Transverse colon (tissue), 3 donors: ENCODE measurements at regions not wholly inside any gene's neighbourhood (a gene's known extent, or its start where the extent isn't known, plus 50 kb on each side); places are given as distances from the start of the nearest gene placed in this dataset.
"Not testable (repeated sequence)": the region's sequence is repeated elsewhere in the genome, so short reads cannot be mapped to it uniquely, and the experiment has no call there.

Experiments
- EP300 ChIP-seq: sonication (generic); formaldehyde crosslinking; IDR thresholded peaks from one replicate; pipeline ENCODE4 v1.6.1; 2017; ENCODE audit warnings: antibody characterized with exemption, low read depth
- TF ChIP-seq, protein P1 (sequence below), 5 experiments: fragments of 200-600 bp in 3 of 5; fragments of 450-650 bp in 2 of 5; sonication (generic) in 3 of 5; IDR thresholded peaks; 1 replicate in 2 of 5; 2 replicates in 3 of 5; pipeline ENCODE4 v1.5.1; 2016 to 2017; ENCODE audit warnings: antibody characterized with exemption in 5 of 5, inconsistent platforms in 3 of 5, mild to moderate bottlenecking in 2 of 5, moderate library complexity in 1 of 5

DNA sequence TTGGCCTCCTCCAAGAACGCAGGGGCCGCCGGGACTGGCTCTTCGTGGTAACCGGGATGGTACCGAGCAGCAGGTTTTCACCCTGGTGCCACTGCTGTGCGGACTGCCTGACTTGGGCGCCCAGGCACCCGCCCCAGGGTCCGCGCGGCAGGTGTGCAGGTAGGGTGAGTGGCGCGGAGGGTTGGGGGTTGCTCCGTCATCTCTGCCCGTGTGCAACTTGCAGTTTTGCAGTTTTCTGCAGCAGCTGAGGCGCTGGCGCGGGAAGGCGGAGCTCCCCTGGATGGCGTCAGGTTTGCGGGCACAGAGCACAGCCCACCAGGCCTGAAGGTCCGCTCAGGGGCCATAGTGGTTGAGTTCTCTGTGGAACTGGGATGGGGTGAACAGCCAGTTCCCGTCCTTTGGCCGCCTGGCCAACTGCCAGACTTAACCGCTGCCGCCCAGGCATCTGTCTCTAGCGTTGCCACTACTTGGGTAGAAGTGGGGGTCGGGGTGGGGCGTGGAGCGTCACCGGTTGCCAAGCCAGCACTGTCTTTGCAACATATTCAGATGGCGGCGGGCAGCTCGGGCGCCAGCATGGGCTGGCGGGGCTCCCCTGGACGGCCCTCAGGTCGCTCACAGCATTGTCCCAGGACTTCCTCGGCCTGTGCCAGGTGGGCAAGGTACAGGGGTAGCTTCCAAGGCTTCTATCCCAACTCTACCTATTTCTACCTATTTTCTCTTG is 417.2 kb downstream of the FOXD4L4 start:
- TF ChIP-seq, protein P1, sequence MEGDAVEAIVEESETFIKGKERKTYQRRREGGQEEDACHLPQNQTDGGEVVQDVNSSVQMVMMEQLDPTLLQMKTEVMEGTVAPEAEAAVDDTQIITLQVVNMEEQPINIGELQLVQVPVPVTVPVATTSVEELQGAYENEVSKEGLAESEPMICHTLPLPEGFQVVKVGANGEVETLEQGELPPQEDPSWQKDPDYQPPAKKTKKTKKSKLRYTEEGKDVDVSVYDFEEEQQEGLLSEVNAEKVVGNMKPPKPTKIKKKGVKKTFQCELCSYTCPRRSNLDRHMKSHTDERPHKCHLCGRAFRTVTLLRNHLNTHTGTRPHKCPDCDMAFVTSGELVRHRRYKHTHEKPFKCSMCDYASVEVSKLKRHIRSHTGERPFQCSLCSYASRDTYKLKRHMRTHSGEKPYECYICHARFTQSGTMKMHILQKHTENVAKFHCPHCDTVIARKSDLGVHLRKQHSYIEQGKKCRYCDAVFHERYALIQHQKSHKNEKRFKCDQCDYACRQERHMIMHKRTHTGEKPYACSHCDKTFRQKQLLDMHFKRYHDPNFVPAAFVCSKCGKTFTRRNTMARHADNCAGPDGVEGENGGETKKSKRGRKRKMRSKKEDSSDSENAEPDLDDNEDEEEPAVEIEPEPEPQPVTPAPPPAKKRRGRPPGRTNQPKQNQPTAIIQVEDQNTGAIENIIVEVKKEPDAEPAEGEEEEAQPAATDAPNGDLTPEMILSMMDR (IDR thresholded peaks at IDR 0.05), result not testable (repeated sequence)
- not testable (repeated sequence) for TF ChIP-seq EP300
